ENCODE measurements at regions not wholly inside any gene's neighbourhood (a gene's known extent, or its start where the extent isn't known, plus 50 kb on each side); places are given as distances from the start of the nearest gene placed in this dataset.

- H3K9me3 Mint-ChIP-seq = peaks cover 6% of the 10 kb centered on the region
- no peaks in the 10 kb centered on the region for H3K36me3 Mint-ChIP-seq (ENCODE audit: low read depth)
- no peaks in the 10 kb centered on the region for H3K27me3 Mint-ChIP-seq
- no peak for ATAC-seq (replicated peaks)
- H3K4me1 Mint-ChIP-seq = no peaks in the 10 kb centered on the region
- no peak overlapping the region for H3K27ac Mint-ChIP-seq
- H3K4me3 Mint-ChIP-seq = no peak overlapping the region
These were observed 60.0 kb upstream of the SPRY2 start for GRCh38 chr13:80400865-80401426.

GRCh38 chr13:80400164-80400864 is 59.4 kb upstream of the SPRY2 start:
- no peaks in the 10 kb centered on the region for H3K4me1 Mint-ChIP-seq
- peaks cover 6% of the 10 kb centered on the region for H3K9me3 Mint-ChIP-seq
- no peak overlapping the region for H3K27ac Mint-ChIP-seq
- no peaks in the 10 kb centered on the region for H3K36me3 Mint-ChIP-seq (ENCODE audit: low read depth)
- no peak overlapping the region for H3K4me3 Mint-ChIP-seq
- ATAC-seq (replicated peaks) = no peak
- H3K27me3 Mint-ChIP-seq = no peaks in the 10 kb centered on the region

- H3K9me3 Mint-ChIP-seq = peaks cover 5% of the 10 kb centered on the region
- H3K27ac Mint-ChIP-seq = no peak overlapping the region
- no peaks in the 10 kb centered on the region for H3K4me1 Mint-ChIP-seq
- no peaks in the 10 kb centered on the region for H3K36me3 Mint-ChIP-seq (ENCODE audit: low read depth)
- ATAC-seq (replicated peaks) = no peak
- no peaks in the 10 kb centered on the region for H3K27me3 Mint-ChIP-seq
- H3K4me3 Mint-ChIP-seq = no peak overlapping the region
These were observed 58.6 kb upstream of the SPRY2 start for GRCh38 chr13:80399340-80400163.

All from activated T-helper 17 cell treated with anti-CD3 and anti-CD28 coated beads, Interleukin-2, amount 50 U/mL, for 72 hours (primary cell).